Muscle of back (tissue), 3 donors: ENCODE measurements at regions not wholly inside any gene's neighbourhood (a gene's known extent, or its start where the extent isn't known, plus 50 kb on each side); places are given as distances from the start of the nearest gene placed in this dataset.
"Not testable (repeated sequence)": the region's sequence is repeated elsewhere in the genome, so short reads cannot be mapped to it uniquely, and the experiment has no call there.

Experiments
- DNase-seq, 3 donors: peaks; one replicate each; pipeline versions ENCODE4 v3.0.0 to v3.0.0-alpha.2; 2013

DNA sequence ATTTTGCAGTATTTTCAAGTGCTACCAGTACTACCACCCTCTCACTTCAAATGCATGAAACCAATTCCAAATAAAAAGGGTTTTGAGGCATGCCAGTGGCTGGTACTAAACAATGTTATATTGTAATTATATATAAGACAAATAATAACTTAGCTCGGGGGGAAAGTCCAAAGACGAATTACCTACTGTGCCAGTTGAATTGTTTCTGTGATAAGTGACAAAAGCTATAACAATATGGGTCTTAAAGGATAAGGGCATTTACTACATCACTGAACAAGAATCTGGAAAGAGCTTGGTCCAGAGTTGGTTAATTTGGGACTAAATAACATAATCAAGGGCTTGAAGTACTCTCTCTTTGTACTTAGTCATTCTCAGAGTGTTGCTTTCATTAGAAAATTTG is 404.7 kb upstream of the CHAC2 start:
- DNase-seq: no peak

DNA sequence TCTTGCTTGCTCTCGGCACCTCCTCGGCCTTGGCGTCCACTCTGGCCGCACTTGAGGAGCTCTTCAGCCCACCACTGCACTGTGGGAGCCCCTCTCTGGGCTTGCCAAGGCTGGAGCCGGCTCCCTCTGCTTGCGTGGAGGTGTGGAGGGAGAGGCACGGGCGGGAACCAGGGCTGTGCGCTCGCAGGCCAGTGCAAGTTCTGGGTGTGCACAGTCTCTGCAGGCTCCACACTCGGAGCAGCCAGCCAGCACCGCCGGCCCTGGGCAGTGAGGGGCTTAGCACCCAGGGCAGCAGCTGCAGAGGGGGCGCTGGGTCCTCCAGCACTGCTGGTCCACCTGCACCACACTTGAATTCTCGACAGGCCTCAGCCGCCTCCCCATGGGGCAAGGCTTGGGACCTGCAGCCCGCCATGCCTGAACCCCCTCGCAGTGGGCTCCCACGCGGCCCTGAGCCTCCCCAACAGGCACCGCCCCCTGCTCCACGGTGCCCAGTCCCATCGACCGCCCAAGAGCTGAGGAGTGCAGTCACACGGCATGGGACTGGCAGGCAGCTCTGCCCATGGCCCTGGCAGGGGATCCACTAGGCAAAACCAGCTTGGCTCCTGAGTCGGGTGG is 411.2 kb upstream of the CHAC2 start:
- DNase-seq: no peak

DNA sequence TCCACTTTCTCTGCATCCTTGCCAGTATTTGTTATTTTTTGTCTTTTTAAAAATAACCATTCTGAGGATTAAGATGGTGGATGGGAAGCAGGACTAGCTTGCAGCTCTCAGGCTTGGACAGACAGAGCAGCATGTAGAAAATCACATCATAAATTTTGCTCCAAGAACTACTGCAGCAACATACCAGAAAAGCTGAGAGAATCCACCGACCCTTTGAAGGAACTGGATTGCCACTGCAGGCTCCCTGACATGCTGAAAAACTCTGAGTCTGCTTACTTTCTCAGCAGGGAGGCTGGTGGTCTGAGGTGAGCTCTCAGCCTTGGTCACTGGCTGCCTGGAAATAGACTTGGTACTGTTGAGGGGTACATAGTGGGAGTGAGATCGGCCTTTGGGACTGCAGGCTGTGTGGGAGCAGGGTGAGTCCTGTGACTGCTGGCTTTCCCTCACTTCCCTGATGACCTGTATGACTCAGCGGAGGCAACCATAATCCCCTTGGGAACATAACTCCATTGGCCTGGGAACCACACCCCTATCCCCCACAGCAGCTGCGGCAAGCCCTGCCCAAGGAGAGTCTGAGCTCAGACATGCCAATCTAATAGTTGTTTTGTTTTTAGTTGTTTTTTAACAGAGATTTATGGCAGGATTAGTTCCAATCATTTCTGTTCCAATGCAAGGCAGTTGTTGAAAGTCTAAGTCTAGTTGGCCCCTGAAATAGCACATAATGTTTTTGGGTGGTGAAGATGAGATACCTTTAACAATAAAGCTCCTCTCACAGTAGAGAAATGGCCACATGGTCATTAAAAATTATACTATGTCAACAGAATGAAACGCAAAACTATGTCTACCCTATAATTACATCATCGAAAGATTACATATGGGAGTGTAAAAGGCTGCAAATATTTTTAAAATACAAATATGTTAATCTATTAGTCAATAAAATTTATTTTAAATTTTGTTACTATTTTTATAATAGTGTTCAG is 414.2 kb upstream of the CHAC2 start:
- DNase-seq: peak; percentile 2 to 31 (median 11)

DNA sequence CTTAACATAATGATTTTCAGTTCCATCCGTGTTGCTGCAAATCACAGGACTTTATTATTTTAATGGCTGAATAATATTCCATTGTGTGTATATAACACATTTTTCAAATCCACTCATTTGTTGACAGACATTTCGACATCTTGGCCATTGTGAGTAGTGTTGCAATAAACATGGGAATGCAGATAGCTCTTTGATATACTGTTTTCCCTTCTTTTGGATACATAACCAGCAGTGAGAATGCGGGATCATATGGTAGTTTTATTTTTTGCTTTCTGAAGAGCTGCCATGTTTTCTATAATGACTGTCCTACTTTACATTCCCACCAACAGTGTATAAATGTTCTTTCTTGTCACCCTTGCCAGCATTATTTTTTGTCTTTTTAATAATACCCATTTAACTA is 420.3 kb upstream of the CHAC2 start:
- no peak for DNase-seq

DNA sequence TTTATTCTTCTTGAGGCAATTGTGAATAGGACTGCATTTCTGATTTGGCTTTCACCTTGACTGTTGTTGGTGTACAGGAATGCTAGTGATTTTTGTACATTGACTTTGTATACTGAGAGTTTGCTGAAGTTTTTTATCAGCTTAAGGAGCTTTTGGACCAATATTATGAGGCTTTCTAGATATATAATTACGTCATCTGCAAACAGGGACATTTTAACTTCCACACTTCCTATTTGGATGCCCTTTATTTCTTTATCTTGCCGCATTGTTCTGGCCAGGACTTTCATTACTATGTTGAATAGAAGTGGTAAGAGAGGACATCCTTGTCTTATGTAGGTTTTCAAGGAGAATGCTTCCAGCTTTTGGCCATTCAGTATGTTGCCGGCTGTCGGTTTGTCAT is 425.4 kb upstream of the CHAC2 start:
- DNase-seq: no peak

DNA sequence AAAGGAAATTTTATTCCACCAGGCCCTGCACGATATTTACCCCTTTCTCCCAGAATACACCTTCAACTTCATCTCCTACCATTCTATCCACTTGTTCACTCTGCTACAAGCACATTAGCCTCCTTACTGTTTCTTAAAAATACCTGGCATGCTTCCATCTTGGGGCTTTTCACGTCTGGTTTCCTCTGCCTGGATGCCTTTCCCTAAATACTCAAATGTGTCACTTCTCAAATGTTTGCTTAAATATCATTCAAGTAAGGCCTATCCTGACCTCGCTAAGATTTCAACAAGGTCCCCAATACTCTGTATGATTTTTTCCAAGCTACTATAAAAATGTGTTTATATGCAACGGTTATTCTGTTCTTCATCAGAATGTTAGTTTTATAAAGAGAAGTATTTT is 433.0 kb upstream of the CHAC2 start:
- peak in 2 of 3 donors; percentile 5 for DNase-seq

DNA sequence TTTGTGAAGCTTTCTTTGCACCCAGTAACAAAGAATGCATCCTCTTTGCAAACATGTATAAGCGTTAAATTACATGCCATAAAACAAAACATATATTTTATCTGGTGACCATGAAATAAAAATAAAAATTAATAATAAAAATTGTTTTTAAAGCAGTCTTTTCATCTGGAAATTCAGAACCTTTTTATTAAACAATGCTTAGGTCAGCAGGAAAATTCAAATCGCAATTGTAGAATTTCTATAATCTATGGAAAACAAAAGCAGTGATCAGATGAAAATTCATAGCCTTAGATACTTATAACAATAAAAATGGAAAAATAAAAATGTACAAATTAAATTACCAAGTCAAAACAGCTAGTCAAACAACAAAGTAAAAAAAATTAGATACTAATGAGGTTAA is 435.9 kb upstream of the CHAC2 start:
- DNase-seq: no peak

DNA sequence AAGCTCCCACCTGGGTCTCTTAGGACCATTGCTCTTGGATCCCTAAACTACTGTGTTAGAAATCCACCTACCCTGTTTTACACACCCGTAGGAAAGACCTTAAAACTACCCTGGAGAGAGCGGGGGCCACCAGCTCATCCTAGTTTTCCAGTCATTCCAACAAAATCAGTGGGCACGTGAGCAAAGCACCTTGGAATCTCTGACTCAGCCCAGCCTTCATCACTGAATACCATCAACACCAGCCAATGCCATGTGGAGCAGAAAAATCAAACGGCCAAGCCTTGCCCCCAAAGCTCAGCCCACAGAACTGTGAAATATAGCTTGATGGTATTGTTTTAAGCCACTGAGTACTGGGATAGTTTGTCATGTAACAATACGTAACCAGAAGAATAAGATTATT is 449.7 kb upstream of the CHAC2 start:
- DNase-seq: no peak

DNA sequence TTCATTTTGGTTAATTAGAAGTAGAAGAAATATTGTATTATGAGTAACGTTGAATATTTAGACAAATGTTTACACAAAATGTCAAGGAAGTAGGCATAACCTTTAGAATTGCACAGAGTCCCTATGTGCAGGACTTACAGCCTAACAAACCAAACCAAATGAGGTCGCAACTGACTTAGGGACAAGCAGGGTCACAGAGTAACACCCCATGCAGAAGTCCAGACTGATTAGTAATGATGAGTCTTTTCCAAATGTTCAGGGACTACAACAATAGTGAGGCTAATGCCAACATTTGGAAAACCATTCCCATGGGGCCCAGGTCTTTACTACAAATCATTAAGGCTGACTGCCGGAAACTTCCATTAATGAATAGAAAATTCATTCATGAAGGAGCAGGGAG is 452.5 kb upstream of the CHAC2 start:
- DNase-seq: no peak

DNA sequence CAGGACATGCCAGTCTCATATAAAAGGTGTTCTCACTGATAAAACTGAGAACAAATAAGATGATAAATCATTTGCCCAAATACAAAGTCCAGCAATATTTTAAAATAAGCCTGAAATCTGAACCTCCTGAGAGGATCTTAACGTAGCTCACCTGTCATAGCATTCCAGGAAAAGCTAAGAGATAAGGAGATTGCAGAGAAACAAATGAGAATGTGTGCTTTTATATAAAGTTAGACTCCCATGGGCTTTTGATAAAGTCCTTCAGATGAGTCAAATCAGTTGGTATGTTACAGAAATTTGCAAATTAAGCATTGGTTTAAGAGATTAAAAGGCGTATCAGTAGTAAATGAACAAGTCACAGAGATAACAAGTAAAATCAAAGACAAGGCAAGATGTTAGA is 452.9 kb upstream of the CHAC2 start:
- no peak for DNase-seq

DNA sequence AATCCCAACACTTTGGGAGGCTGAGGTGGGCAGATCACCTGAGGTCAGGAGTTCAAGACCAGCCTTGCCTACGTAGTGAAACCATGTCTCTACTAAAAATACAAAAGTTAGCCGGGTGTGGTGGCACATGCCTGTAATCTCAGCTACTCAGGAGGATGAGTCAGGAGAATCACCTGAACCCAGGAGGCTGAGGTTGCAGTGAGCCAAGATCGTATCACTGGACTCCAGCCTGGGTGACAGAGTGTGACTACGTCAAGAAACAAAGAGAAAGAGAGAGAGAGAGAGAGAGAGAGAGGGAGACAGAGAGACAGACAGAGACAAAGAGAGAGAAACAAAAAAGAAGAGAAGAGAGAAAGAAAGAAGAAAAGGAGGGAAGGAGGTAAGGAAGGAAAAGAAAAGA is 454.0 kb upstream of the CHAC2 start:
- not testable (repeated sequence) for DNase-seq

DNA sequence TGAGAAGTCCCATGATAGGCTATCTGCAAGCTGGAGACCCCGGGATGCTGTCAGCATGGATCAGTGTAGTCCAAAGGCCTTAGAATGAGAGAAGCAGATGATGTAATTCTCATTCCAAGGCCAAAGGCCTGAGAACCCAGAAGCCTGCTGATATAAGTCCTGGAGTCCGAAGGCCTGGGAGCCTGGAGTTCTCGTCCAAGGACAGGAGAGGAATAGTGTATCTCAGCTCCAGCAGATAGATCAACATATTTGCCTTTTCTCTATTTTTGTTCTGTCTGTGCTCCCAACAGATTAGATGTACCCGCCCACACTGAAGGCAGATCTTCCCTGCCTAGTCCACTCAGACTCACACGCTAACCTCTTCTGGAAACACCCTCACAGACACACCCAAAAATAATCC is 454.9 kb upstream of the CHAC2 start:
- peak in 2 of 3 donors; percentile 2 to 18 for DNase-seq

DNA sequence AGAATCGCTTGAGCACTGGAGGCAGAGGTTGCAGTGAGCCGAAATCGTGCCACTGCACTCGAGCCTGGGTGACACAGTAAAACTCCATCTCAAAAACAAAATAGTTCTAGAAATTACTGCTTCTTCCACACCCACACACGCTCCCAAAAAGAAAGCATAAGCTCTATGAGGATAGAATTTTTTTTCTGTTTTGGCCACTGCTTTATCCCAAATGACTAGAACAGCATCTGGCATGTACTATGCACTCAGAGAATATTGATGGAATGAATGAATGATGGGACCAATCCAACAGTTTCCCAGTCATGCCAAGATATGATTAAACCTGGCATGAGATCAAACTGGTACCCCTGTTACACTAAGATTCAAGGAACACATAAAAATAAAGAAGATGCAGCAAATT is 455.4 kb upstream of the CHAC2 start:
- no peak for DNase-seq

DNA sequence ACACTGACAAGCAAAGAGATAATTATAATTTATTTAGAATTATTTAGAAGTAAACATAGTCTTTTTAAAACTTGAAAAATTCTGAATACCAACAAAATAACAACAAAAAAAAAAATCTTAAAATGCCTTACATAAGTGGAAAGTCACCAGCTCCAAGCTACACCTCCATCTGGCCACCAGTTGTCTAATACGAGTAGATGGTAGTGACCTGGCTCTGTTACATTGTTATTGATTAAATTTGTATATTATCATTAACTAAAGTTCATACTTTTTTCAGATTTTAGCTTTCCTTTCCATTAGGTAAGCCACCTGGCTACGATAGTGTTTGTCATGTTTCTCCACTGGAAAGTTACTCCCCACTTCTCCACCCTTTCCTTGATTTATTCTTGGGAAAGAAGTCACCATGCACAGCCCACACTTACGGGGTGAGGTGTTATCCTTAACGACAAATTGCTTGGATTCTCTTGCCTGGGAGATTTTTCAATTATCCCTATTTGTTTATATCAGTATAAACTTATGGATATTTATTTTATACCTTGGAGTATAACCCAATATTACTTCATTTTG is 464.5 kb upstream of the CHAC2 start:
- no peak for DNase-seq

DNA sequence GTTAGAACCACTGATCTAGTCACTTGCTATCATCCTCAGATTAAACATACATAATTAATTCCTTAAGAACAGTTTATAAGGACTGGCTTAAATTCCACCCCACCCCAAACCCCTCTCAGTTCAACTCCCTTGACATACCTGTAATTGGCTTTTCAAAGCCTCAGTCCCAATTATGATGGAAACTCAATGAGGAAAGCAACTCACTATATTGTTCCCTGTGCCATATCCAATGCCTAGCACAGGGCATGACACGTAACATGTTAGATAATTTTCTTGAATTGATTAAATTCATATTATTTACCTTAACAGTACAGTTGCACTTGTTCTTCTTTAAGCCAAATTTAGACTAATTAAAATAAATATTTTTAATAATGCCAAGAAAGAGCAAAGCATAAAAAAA is 465.1 kb upstream of the CHAC2 start:
- no peak for DNase-seq

DNA sequence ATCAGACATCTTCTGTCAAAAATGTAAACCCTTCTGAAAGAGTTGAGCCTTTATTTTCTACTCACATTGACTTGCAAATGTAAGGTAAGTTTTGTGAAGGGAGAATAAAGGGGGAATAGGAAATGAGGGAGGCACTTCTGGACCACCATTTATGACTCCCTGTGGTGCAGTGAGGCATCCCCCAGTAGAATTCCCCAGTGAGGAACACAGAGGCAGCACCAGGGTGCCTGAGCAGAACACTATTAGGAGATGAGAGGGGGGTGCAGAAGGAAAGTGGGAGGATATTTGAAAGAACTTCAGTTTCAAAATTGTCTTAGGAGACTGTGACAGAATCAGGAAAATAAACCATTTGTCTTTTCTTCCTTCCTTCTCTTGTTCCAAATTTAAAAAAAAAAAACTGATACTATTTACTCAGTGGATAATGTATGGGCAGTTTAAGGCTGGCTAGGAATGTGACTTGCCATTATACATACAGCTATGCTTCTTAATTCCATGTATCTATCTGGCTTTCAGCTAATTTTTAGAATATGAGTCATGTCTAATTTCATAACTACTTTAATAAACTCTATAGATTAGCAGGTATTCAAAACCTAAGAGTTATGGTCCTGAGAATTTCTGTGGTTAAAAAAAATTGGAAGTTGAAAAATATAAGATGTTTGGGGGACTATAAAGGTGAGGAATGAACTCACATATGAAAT is 478.1 kb upstream of the CHAC2 start:
- no peak for DNase-seq

DNA sequence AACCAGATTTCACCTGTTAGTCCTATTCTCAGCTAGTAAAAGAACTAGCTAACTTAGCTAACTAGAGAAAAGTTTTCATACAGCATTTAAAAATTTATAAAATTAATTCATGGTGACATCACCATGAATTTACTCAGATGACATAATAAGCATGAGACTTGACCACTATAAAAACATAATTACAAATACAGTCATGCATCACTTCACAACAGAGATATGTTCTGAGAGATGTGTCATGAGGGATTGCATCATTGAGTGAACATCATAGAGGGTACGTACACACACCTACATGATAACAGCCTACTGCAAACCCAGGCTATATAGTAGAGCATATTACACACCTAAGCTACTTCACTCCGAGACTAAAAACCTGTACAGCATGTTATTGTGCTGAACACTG is 481.3 kb upstream of the CHAC2 start:
- DNase-seq: no peak

DNA sequence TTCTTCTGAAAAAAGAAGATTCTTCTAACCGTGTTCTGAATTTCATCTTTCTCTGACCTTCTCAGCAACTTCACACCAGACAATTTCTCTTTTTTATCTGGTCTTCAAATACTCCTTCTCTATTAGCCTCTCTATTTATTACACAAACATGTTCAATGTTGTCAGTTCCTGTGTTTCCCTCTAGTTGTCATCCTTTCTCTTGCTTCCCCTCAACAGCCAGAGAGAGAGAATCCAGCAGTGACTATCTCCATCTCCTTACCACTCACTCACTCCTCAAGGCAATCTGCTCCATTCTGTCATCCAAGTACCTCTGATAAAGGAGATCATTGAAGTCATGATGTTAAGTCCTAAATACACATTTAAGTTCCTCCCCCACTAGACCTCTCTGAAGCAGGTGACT is 491.9 kb upstream of the CHAC2 start:
- no peak for DNase-seq

DNA sequence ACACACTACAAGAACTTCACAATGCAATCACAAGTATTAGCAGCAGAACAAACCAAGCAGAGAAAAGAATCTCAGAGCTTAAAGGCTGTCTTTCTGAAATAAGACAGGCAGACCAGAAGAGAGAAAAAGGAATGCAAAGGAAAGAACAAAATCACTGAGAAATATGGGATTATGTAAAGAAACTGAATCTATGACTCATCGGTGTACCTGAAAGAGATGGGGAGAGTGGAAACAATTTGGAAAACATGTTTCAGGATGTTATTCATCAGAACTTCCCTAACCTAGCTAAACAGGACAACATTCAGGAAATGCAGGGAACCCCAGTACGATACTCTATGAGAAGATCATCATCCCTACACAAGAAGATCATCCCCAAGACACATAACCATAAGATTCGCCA is 499.0 kb upstream of the CHAC2 start:
- no peak for DNase-seq

DNA sequence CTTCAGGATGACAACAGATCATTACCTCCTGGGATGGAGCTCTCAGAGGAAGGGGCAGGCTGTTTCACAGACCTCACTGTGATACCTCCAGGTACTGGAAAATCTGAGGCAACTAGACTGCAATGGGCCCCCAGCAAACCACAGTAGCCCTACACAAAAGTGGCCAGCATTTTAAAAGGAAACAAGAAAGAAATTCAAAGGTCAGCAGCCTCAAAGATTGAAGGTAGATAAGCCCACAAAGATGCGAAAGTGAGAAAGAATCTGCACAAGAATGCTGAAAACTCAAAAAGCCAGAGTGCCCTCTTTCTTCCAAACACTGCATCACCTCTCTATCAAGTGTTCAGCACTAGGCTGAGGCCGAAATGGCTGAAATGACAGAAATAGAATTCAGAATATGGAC is 499.5 kb upstream of the CHAC2 start:
- no peak for DNase-seq

DNA sequence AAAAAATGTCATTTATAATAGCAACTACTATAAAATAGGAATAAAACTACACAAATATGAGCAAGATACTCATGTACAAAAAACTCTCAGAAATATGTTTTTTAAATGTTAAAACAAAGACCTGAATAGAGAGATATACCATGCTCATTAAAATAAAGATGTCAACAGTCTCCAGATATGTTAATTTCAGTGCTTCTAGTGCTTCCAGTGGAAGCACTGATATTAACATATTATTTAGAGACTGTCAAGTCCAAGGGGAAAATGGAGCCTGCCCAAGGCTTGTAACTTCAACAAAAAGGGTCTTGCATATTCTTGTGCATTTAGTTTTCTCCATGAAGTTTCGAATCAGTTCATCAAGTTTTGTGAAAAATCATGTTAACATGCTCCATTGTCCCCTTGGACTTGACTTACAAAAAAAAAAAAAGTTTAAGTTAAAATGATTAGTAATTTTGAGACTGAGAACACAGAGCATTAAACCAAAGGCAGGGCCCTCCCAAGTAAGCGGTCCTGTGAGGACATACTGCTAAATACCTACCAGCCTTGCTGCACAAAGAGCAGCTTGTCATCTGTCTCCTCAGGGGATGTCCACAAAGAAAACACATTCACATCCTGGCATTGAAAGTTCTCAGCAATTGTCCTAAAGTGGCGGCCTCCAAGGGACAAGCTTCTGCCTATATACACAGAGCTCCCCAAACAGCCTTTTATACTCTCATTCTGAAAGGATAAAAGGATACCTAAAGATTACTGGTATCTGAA is 501.9 kb upstream of the CHAC2 start:
- no peak for DNase-seq

DNA sequence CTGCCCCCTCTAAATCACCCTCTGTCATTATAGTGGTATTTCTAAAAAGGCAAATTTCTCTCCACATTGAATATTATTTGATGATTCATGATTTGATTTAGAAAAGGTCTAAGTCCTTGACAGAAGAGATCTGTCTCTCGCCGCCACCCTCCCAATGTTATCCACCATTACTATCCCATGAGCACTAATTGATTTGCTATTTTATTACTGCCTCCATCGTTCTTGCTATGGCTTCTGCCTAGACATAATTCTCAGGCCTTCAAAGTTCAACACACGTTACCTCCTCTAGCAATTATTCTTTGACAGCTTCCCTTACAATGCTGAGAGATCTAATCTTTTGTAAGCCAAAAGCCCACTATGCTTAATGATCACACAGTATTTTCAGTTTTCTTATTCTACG is 507.0 kb upstream of the CHAC2 start:
- DNase-seq: no peak
